NCI-H69 (cell line): ENCODE measurements at regions not wholly inside any gene's neighbourhood (a gene's known extent, or its start where the extent isn't known, plus 50 kb on each side); places are given as distances from the start of the nearest gene placed in this dataset.
A peak's percentile ranks its signal among the peaks of the same experiment; 100 is the strongest.

Experiments used
- DNase-seq: peaks from one replicate; lab custom pipeline; 2025; lab: John Stamatoyannopoulos, UW

- DNase-seq: no peak
Measured at GRCh38 chr7:8937204-8937603, 503.8 kb downstream of the NXPH1 start.

GRCh38 chr7:8938044-8938805 is 504.8 kb downstream of the NXPH1 start:
- no peak for DNase-seq

GRCh38 chr7:8939446-8939845 is 506.0 kb downstream of the NXPH1 start:
- no peak for DNase-seq

- no peak for DNase-seq
Measured at GRCh38 chr7:8963722-8964121, 530.3 kb downstream of the NXPH1 start.

- DNase-seq: peak; percentile 29
Measured at GRCh38 chr7:8965177-8965576, 531.8 kb downstream of the NXPH1 start.

- no peak for DNase-seq
Measured at GRCh38 chr7:8973601-8974000, 540.2 kb downstream of the NXPH1 start.

- peak; percentile 54 for DNase-seq
Measured at GRCh38 chr7:8975681-8976080, 542.3 kb downstream of the NXPH1 start.

- DNase-seq: peak; percentile 55
Measured at GRCh38 chr7:8982338-8982992, 549.1 kb downstream of the NXPH1 start.

- peak; percentile 13 for DNase-seq
Measured at GRCh38 chr7:8985255-8985654, 551.8 kb downstream of the NXPH1 start.

GRCh38 chr7:8988267-8988666 is 554.9 kb downstream of the NXPH1 start:
- no peak for DNase-seq

- no peak for DNase-seq
Measured at GRCh38 chr7:8991159-8991558, 557.8 kb downstream of the NXPH1 start.

- DNase-seq: no peak
Measured at GRCh38 chr7:8998762-8999161, 565.4 kb downstream of the NXPH1 start.

- no peak for DNase-seq
Measured at GRCh38 chr7:9013940-9014339, 580.5 kb downstream of the NXPH1 start.

- DNase-seq: no peak
Measured at GRCh38 chr7:9017286-9017685, 583.9 kb downstream of the NXPH1 start.

- DNase-seq: no peak
Measured at GRCh38 chr7:9022456-9022855, 589.0 kb downstream of the NXPH1 start.

GRCh38 chr7:9023675-9024294 is 590.4 kb downstream of the NXPH1 start:
- DNase-seq: no peak

- no peak for DNase-seq
Measured at GRCh38 chr7:9026121-9026520, 592.7 kb downstream of the NXPH1 start.

- DNase-seq: no peak
Measured at GRCh38 chr7:9028012-9028411, 594.6 kb downstream of the NXPH1 start.

GRCh38 chr7:9029681-9030530 is 596.5 kb downstream of the NXPH1 start:
- DNase-seq: peak; percentile 99

GRCh38 chr7:9030976-9031375 is 597.6 kb downstream of the NXPH1 start:
- peak; percentile 89 for DNase-seq

- DNase-seq: no peak
Measured at GRCh38 chr7:9031386-9031785, 598.0 kb downstream of the NXPH1 start.

- peak; percentile 50 for DNase-seq
Measured at GRCh38 chr7:9036080-9036479, 602.7 kb downstream of the NXPH1 start.
